Sigmoid colon (tissue), 4 donors: ENCODE measurements at regions not wholly inside any gene's neighbourhood (a gene's known extent, or its start where the extent isn't known, plus 50 kb on each side); places are given as distances from the start of the nearest gene placed in this dataset.

Experiments used
- CTCF ChIP-seq, 4 experiments: fragments of 450-650 bp in 3 of 4; fragments of 200-600 bp in 1 of 4; IDR thresholded peaks; one replicate each; pipeline ENCODE4 v1.5.1; 2016 to 2019; ENCODE audit warnings: antibody characterized with exemption in 4 of 4, mild to moderate bottlenecking in 3 of 4, moderate library complexity in 2 of 4
- EP300 ChIP-seq, 4 donors: sonication (generic); formaldehyde crosslinking; IDR thresholded peaks; one replicate each; pipeline ENCODE4 v1.6.1; 2017; ENCODE audit warnings: antibody characterized with exemption in 4 of 4
- POLR2A ChIP-seq, 2 donors: fragments of 450-650 bp; IDR thresholded peaks; one replicate each; pipeline ENCODE4 v1.6.1; 2016; ENCODE audit warnings: antibody characterized with exemption in 2 of 2, mild to moderate bottlenecking in 2 of 2, moderate library complexity in 2 of 2

GRCh38 chr10:131649617-131650016, 251.2 kb upstream of the PPP2R2D start:
- TF ChIP-seq CTCF (IDR thresholded peaks at IDR 0.05) = no peak
- TF ChIP-seq POLR2A (IDR thresholded peaks at IDR 0.05) = no peak
- no peak for TF ChIP-seq EP300 (IDR thresholded peaks at IDR 0.05)
